Suppressor macrophage treated with lipopolysaccharide for 4 hours (primary cell): ENCODE measurements at regions not wholly inside any gene's neighbourhood (a gene's known extent, or its start where the extent isn't known, plus 50 kb on each side); places are given as distances from the start of the nearest gene placed in this dataset.

ENCODE experiments used
- DNase-seq: peaks from one replicate; pipeline ENCODE4 v3.0.0-alpha.2; 2020

DNA sequence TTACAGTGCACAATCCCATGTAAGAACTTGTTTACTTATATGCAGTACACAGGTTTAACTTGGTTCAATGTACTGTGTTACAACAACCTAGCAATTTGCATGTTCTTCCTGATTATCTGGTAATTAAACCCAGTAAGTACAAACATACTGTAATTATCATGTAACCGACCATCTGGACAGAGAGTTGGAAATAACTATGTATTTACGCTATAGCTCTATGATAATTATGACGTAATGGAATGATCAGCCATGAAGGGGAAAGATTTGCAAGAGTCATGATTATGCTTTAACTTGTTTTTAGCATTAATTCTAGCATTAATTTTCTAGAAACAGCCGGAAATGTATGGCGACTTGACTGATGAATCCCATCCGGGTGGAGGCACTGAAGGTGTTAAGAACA lies 74.8 kb upstream of the SALL1 start:
- DNase-seq = no peak

DNA sequence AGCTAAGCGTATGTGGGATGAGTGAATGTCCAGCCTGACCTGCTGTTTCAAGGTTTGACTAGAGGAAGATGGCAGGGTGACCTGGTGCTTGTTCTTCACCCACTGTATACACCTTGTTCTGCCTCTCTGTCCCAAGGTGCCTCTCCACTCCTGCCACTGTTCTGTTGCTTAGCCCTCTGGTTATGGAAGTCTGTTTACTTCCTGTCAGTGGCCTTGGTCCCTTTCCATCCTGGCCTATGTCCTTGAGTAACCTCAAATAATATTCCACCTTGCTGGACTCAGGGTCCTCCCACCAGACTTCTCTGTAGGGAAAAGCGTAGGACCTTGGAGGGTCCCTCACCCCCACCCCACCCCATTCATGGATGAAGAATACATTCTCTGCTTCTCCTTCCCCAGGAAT lies 73.2 kb upstream of the SALL1 start:
- no peak for DNase-seq

DNA sequence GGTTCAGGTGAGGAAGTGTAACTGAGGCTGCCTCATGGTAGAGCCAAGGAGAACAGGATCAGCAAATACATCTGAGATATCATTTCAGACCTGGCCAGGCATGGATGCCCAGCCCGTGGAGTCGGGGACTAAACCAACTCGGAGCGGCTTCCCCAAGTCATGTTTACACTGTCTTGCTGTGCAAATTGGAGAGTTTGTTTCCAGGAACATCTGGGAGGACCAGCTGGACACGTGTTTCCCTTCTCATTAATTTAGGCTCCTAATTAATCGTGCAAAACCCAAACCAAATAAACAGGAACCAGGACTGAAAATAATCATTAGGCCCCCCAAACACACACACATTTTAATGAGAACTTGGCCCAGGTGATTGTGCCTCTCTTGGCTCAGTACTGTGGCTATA lies 70.9 kb upstream of the SALL1 start:
- no peak for DNase-seq

DNA sequence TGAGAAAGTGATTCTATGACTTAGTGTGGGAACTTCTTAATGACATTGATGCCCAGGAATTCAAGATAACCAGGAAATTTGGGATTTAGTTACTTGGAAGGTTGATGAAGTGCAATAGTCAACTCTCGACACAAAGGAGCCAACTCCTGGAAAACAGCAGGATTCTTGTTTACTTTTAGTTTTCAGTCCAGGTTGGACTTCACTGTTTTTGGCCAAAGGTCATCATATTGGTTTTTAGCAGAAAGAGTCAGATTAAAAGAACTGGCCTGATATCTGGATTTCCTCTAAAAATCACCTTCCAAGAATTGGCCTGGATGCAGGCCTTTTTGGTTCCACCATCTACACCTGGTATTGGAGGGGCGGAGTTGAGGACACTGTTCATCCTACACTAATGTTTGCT lies 60.1 kb upstream of the SALL1 start:
- DNase-seq = no peak

DNA sequence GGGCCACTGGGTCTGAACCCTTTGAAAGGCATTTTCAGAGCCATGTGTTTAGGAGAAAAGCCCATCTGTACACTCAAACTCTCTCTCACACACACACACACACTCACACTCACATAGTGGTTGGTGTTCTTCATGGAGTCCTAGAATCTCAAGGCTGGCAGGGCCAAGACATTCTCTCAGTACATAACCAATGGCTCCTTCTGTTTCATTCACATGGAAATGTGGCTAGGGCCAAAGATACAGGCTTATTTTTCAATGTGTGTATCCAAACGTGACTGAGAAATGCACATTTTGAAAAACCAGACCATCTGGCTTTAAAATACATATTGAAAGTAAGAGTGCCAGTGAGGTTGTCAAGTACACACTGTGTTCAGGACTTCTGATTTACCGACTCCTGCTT lies 59.0 kb upstream of the SALL1 start:
- no peak for DNase-seq

DNA sequence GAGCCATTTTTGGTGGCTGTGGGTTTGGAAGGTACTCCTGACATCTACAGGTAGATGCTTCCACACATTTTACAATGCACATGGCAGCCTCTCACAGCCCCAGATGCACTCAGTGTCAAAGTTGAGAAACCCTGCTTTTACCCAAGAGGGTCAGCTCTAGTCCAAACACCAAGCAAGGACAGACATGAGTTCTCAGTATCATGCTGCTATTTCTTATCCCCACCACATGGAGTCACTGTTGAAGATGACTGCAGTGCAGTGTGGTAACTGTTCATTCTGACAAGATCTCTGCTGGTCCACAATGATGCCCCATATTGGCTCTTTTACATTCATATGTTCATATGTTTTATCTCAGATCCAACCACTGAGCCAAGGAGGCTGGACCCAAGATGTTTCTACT lies 50.5 kb upstream of the SALL1 start:
- no peak for DNase-seq
